T-helper 17 cell (primary cell): ENCODE measurements at regions not wholly inside any gene's neighbourhood (a gene's known extent, or its start where the extent isn't known, plus 50 kb on each side); places are given as distances from the start of the nearest gene placed in this dataset.

Experiments
- ATAC-seq: fragments of 150-1000 bp; cut with Tn5 transposase; 2 replicates; pipeline ENCODE4 v1.10.0; 2021; ENCODE audit warnings: mild to moderate bottlenecking, moderate library complexity
- DNase-seq, 3 donors: peaks; one replicate each; pipeline versions ENCODE4 v3.0.0 to v3.0.0-alpha.2; 2020 to 2021
- H3K9me3 ChIP-seq: one replicate; pipeline ENCODE4 v1.7.0; 2013; ENCODE audit warnings: low read length, mild to moderate bottlenecking; ENCODE audit not compliant: control insufficient read depth, poor library complexity, severe bottlenecking
- H3K27ac Mint-ChIP-seq: one replicate; pipeline ENCODE4 v1.8.0; 2022; ENCODE audit warnings: mild to moderate bottlenecking, moderate library complexity, mixed read lengths
- H3K27me3 Mint-ChIP-seq: one replicate; pipeline ENCODE4 v1.8.0; 2022; ENCODE audit warnings: mixed read lengths
- H3K36me3 Mint-ChIP-seq: one replicate; pipeline ENCODE4 v1.8.0; 2022; ENCODE audit warnings: low read depth, mixed read lengths
- H3K4me1 Mint-ChIP-seq: one replicate; pipeline ENCODE4 v1.8.0; 2022; ENCODE audit warnings: mild to moderate bottlenecking, mixed read lengths
- H3K4me3 Mint-ChIP-seq: one replicate; pipeline ENCODE4 v1.8.0; 2022; ENCODE audit warnings: mild to moderate bottlenecking, moderate library complexity, mixed read lengths

DNA sequence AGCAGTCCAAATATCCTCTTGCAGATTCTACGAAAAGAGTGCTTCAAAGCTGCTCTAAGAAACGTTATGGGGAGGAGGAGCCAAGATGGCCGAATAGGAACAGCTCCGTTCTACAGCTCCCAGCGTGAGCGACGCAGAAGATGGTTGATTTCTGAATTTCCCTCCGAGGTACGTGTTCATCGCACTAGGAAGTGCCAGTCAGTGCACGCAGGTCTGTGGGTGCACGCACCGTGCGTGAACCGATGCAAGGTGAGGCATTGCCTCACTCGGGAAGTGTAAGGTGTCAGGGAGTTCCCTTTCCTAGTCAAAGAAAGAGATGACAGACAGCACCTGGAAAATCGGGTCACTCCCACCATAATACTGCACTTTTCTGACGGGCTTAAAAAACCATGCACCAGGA, 272.1 kb upstream of the DEFB115 start:
- Mint-ChIP-seq H3K27ac (no peak overlapping the region), H3K4me3 (no peak overlapping the region), H3K36me3 (no peaks in the 10 kb centered on the region), H3K4me1 (no peaks in the 10 kb centered on the region), H3K27me3 (no peaks in the 10 kb centered on the region)
- no peak for DNase-seq
- no peaks in the 10 kb centered on the region for H3K9me3 ChIP-seq
- no peak for ATAC-seq
